ENCODE measurements at regions not wholly inside any gene's neighbourhood (a gene's known extent, or its start where the extent isn't known, plus 50 kb on each side); places are given as distances from the start of the nearest gene placed in this dataset.

DNA sequence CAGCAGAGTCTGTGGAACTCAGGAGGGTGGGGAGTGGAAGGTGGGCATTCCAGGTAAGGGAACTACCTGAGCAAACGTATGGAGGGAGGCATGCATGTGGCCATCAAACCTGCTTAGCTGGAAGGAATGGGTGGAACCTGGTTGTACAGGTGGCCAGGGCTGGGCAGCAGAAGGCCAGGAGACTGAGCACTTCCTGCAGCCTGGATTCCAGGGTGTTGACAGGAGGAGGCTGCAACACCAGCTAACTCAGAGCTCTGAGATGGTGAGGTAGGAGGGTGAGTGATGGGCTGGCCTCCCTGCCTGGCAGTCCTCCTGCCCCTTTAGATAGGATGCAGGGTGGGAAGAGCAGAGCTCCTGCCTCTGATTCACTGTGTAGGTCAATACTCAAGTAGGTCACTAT lies 92.5 kb upstream of the CPEB4 start:
- no peaks in the 10 kb centered on the region for H3K9me3 Mint-ChIP-seq
- Histone ChIP-seq H3K18ac (ENCODE audit: insufficient read length, low read depth, low read length) (no peak overlapping the region), H3T11ph (ENCODE audit: low read length) (no peak overlapping the region)

More for the DNA sequence above, 92.5 kb upstream of the CPEB4 start:
- no peak overlapping the region; a peak in 1 of 7 replicates for H3K27ac Mint-ChIP-seq
- no peak overlapping the region for H2BK120ac ChIP-seq (ENCODE audit: low read depth, low read length, poor library complexity, severe bottlenecking)
- H3K23me2 ChIP-seq (ENCODE audit: insufficient read length, low read depth, low read length, poor library complexity, severe bottlenecking): no peaks in the 10 kb centered on the region
- no peaks in the 10 kb centered on the region for H3K27me3 ChIP-seq (ENCODE audit: insufficient read depth, low read length)
- no peaks in the 10 kb centered on the region for H3K36me3 Mint-ChIP-seq (ENCODE audit: insufficient read depth in 1 of 3, low read depth in 3 of 3)
- no peak overlapping the region for H3K23ac ChIP-seq (ENCODE audit: insufficient read length, low read depth, low read length)
- no CpG with 5 or more reads among the region's 1 CpG for WGBS (ENCODE audit: extremely low coverage, insufficient read length, low lambda C conversion rate)
- H3K56ac ChIP-seq (ENCODE audit: insufficient read length, low read depth, low read length): no peak overlapping the region
- no peaks in the 10 kb centered on the region for H4K20me1 ChIP-seq (ENCODE audit: control insufficient read depth, insufficient read depth, insufficient read length)
- no peak overlapping the region for H3K14ac ChIP-seq (ENCODE audit: insufficient read depth, low read length)
- no peak overlapping the region for H3K27ac ChIP-seq (ENCODE audit: insufficient read length, low read depth, low read length)
- H3K79me1 ChIP-seq (ENCODE audit: insufficient read depth, low read depth, low read length, poor library complexity, severe bottlenecking): no peaks in the 10 kb centered on the region
- H4K5ac ChIP-seq (ENCODE audit: insufficient read length, low read depth, low read length): no peak overlapping the region
- no peak overlapping the region for H2AFZ ChIP-seq (ENCODE audit: low read length)
- no peaks in the 10 kb centered on the region; the same call in 1 of the 2 replicates for H3K4me1 ChIP-seq (ENCODE audit: insufficient read depth, low read length)
- no peak overlapping the region for H2BK5ac ChIP-seq (ENCODE audit: insufficient read length, low read length)
- no peak overlapping the region for H3K4ac ChIP-seq (ENCODE audit: low read depth, low read length)
- DNase-seq: no peak
- H3K9ac ChIP-seq (ENCODE audit: extremely low read depth, insufficient read length, low read length): no peak overlapping the region
- no peak overlapping the region for H4K91ac ChIP-seq (ENCODE audit: insufficient read length, low read depth, low read length)
- H3K79me2 ChIP-seq (ENCODE audit: insufficient read depth, low read length): no peaks in the 10 kb centered on the region
- no peak overlapping the region for H2AK5ac ChIP-seq (ENCODE audit: insufficient read length, low read length)
- H2BK15ac ChIP-seq (ENCODE audit: low read depth, low read length): no peak overlapping the region
- H4K8ac ChIP-seq (replicated peaks; ENCODE audit: insufficient read length, low read depth, low read length): no peak overlapping the region
- no peaks in the 10 kb centered on the region for H3K9me3 ChIP-seq (ENCODE audit: control insufficient read depth, low read depth, low read length)
- H2BK20ac ChIP-seq (ENCODE audit: low read depth, low read length, poor library complexity, severe bottlenecking): no peak overlapping the region
- H3K27me3 Mint-ChIP-seq (ENCODE audit: low read depth): peaks cover 1% of the 10 kb centered on the region; the same call in 1 of the 2 replicates
- H3K4me3 Mint-ChIP-seq: no peak overlapping the region
- no peak overlapping the region for H3K4me2 ChIP-seq (ENCODE audit: insufficient read depth, insufficient read length, low read length)
- TF ChIP-seq, protein P1, sequence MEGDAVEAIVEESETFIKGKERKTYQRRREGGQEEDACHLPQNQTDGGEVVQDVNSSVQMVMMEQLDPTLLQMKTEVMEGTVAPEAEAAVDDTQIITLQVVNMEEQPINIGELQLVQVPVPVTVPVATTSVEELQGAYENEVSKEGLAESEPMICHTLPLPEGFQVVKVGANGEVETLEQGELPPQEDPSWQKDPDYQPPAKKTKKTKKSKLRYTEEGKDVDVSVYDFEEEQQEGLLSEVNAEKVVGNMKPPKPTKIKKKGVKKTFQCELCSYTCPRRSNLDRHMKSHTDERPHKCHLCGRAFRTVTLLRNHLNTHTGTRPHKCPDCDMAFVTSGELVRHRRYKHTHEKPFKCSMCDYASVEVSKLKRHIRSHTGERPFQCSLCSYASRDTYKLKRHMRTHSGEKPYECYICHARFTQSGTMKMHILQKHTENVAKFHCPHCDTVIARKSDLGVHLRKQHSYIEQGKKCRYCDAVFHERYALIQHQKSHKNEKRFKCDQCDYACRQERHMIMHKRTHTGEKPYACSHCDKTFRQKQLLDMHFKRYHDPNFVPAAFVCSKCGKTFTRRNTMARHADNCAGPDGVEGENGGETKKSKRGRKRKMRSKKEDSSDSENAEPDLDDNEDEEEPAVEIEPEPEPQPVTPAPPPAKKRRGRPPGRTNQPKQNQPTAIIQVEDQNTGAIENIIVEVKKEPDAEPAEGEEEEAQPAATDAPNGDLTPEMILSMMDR (conservative IDR thresholded peaks at IDR 0.05): no peak
- no peak overlapping the region for H2BK12ac ChIP-seq (ENCODE audit: insufficient read length, low read depth, low read length)
- H3K4me1 Mint-ChIP-seq: peaks cover 4 to 13% of the 10 kb centered on the region in 2 experiments

Measured in H9 (cell line).